CD4-positive, CD25-positive, alpha-beta regulatory T cell (primary cell): ENCODE measurements at regions not wholly inside any gene's neighbourhood (a gene's known extent, or its start where the extent isn't known, plus 50 kb on each side); places are given as distances from the start of the nearest gene placed in this dataset.

Experiments used
- ATAC-seq, 2 donors: fragments of 150-1000 bp; cut with Tn5 transposase; one replicate each; pipeline ENCODE4 v1.10.0; 2021; ENCODE audit warnings: low read depth in 2 of 2, moderate number of reproducible peaks in 2 of 2, moderate library complexity in 1 of 2
- DNase-seq, 3 donors: peaks; one replicate each; pipeline versions ENCODE4 v3.0.0 to v3.0.0-alpha.2; 2012 to 2022; ENCODE audit warnings: mixed read lengths in 1 of 3
- H3K27ac ChIP-seq: one replicate; pipeline ENCODE4 v1.7.0; 2013; ENCODE audit warnings: mild to moderate bottlenecking, low read length; ENCODE audit not compliant: insufficient read depth, poor library complexity, severe bottlenecking
- H3K27me3 ChIP-seq: one replicate; pipeline ENCODE4 v1.7.0; 2013; ENCODE audit warnings: low read length; ENCODE audit not compliant: control insufficient read depth, insufficient read depth
- H3K36me3 ChIP-seq: one replicate; pipeline ENCODE4 v1.7.0; 2013; ENCODE audit warnings: mild to moderate bottlenecking, low read length, moderate library complexity; ENCODE audit not compliant: control insufficient read depth, insufficient read depth
- H3K4me1 ChIP-seq: 2 replicates; pipeline ENCODE4 v1.7.0; 2013; ENCODE audit warnings: mild to moderate bottlenecking, low read length; ENCODE audit not compliant: insufficient read depth, control insufficient read depth, poor library complexity, severe bottlenecking
- H3K4me3 ChIP-seq: one replicate; pipeline ENCODE4 v1.7.0; 2013; ENCODE audit warnings: low read depth, mild to moderate bottlenecking, low read length, moderate library complexity
- H3K9me3 ChIP-seq, 2 experiments: 1 replicate in 1 of 2; 2 replicates in 1 of 2; pipeline ENCODE4 v1.7.0; 2013; ENCODE audit warnings: low read length in 2 of 2, mild to moderate bottlenecking in 1 of 2, moderate library complexity in 1 of 2; ENCODE audit not compliant: control insufficient read depth in 2 of 2
- H3K27ac Mint-ChIP-seq, 3 donors: one replicate each; pipeline ENCODE4 v1.8.0; 2020 to 2022; ENCODE audit warnings: mild to moderate bottlenecking in 3 of 3, mixed read lengths in 3 of 3, moderate library complexity in 2 of 3
- H3K27me3 Mint-ChIP-seq: one replicate; pipeline ENCODE4 v1.8.0; 2022; ENCODE audit warnings: mild to moderate bottlenecking, mixed read lengths
- H3K36me3 Mint-ChIP-seq: one replicate; pipeline ENCODE4 v1.8.0; 2020; ENCODE audit warnings: mixed read lengths
- H3K4me1 Mint-ChIP-seq, 4 donors: one replicate each; pipeline ENCODE4 v1.8.0; 2020 to 2022; ENCODE audit warnings: mixed read lengths in 4 of 4, mild to moderate bottlenecking in 1 of 4
- H3K4me3 Mint-ChIP-seq, 4 donors: one replicate each; pipeline ENCODE4 v1.8.0; 2020 to 2022; ENCODE audit warnings: mild to moderate bottlenecking in 4 of 4, mixed read lengths in 4 of 4, moderate library complexity in 3 of 4
- H3K9me3 Mint-ChIP-seq, 7 donors: one replicate each; pipeline ENCODE4 v1.8.0; 2020 to 2022; ENCODE audit warnings: mixed read lengths in 7 of 7, mild to moderate bottlenecking in 3 of 7, moderate library complexity in 2 of 7

DNA sequence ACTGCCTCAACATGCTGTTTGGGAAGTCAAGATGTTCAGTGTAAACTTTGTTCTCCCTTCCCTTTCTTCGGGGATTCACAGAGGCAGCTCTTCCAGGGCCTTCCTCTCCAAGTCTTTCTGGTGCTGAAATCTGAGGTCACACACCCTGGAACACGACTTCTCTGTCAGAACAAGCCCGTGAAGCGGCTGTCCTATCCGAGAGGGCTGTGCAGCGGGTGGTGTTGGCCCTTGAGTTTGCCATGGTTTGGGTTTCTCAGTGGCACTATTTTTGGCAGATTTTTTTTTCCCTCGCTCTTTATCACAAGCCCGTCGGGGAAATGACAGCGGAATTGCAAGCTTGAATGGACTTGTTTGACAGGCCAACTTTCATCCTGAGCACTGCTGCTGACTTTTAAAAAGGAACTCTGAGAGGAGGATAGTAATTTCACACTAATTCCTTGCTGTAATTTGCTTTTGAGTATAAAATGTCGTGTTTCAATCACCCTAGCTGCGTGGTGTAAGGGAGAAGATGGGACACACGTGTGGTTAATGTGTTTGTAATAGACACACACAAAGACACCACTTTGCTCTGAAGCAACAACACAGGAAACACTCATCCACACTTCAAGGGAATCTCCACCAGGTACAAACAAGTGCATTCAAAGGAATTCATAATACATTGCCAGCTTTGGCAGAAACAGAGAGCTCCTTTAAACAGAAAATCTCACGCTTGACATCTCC, 60.1 kb upstream of the TARBP1 start:
- DNase-seq = no peak
- Mint-ChIP-seq H3K27ac (no peak overlapping the region), H3K4me3 (no peak overlapping the region), H3K36me3 (no peaks in the 10 kb centered on the region), H3K9me3 (no peaks in the 10 kb centered on the region), H3K4me1 (peaks cover 0 to 6% (median 2%) of the 10 kb centered on the region in 4 donors), H3K27me3 (peaks cover 7% of the 10 kb centered on the region)
- no peak for ATAC-seq
- Histone ChIP-seq H3K9me3 (no peaks in the 10 kb centered on the region), H3K36me3 (no peaks in the 10 kb centered on the region), H3K4me3 (no peak overlapping the region), H3K27ac (no peak overlapping the region), H3K27me3 (no peaks in the 10 kb centered on the region), H3K4me1 (peaks cover under 1% of the 10 kb centered on the region)

DNA sequence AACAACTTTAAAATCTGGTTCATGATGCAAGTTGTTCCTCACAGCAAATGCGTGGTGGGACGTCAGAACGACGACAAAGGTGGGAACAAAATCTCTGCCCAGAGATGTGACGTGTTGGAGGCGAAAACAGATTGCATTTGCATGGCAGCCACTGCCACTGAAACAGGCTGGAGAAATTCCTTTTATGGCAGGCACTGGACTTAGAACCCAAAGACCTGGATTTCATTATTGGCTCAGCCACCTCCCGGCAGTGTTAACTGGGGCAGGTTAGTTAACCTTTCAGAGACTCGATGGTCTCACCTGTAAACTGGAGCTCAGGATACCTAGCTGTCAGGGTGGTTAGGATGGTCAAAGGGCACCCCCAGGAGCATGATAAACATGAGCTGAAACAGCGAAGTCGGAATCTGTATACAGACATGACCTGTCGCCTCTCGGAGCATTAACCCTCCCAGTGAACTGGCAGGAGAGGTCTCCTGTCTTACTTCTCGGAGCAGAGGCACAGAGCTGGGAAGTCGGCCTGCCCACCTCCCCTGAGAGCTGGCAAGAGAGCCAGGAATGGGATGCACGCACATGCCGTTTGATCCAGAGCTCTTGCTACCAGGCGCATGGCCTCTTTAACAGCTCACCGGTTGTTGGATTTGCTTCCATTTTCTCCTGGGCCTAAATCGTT, 59.2 kb upstream of the TARBP1 start:
- H3K9me3 ChIP-seq = no peaks in the 10 kb centered on the region
- ATAC-seq (no peak), DNase-seq (no peak)
- H3K36me3 ChIP-seq = no peaks in the 10 kb centered on the region
- H3K4me1 ChIP-seq = no peaks in the 10 kb centered on the region
- H3K4me3 Mint-ChIP-seq = no peak overlapping the region
- H3K27me3 Mint-ChIP-seq = peaks cover 7% of the 10 kb centered on the region
- H3K27ac ChIP-seq = no peak overlapping the region
- H3K4me3 ChIP-seq = no peak overlapping the region
- no peaks in the 10 kb centered on the region for H3K36me3 Mint-ChIP-seq
- H3K4me1 Mint-ChIP-seq = no peaks in the 10 kb centered on the region
- peak overlapping the region in 1 of 3 donors; percentile 32 for H3K27ac Mint-ChIP-seq
- no peaks in the 10 kb centered on the region for H3K27me3 ChIP-seq
- H3K9me3 Mint-ChIP-seq = no peaks in the 10 kb centered on the region

DNA sequence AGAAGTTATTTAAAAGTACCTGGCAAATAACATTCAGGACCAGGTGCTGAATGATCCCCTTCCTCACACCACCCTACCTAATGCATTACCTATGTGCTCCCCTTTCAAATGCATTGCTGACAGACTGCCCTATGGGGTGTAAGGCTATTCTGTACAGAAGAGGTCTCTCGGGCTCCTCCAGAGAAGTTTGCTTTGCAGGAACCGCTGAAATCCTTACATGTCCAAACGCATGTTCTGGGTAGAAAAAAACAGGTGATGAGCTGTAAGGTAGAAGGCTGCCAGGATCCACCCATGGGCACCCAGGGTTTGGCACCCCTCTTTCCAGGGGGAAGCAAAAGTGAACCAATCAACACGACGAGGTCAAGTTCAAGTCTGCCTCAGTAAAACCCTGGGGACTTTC, 58.3 kb upstream of the TARBP1 start:
- no peaks in the 10 kb centered on the region for H3K36me3 ChIP-seq
- H3K27ac ChIP-seq = no peak overlapping the region
- DNase-seq (no peak), ATAC-seq (no peak)
- H3K4me3 ChIP-seq = no peak overlapping the region
- H3K4me3 Mint-ChIP-seq = no peak overlapping the region
- no peak overlapping the region for H3K27ac Mint-ChIP-seq
- no peaks in the 10 kb centered on the region for H3K9me3 Mint-ChIP-seq
- H3K36me3 Mint-ChIP-seq = no peaks in the 10 kb centered on the region
- H3K9me3 ChIP-seq = no peaks in the 10 kb centered on the region
- H3K27me3 ChIP-seq = no peaks in the 10 kb centered on the region
- H3K27me3 Mint-ChIP-seq = peaks cover 7% of the 10 kb centered on the region
- H3K4me1 Mint-ChIP-seq = no peaks in the 10 kb centered on the region
- no peaks in the 10 kb centered on the region for H3K4me1 ChIP-seq

DNA sequence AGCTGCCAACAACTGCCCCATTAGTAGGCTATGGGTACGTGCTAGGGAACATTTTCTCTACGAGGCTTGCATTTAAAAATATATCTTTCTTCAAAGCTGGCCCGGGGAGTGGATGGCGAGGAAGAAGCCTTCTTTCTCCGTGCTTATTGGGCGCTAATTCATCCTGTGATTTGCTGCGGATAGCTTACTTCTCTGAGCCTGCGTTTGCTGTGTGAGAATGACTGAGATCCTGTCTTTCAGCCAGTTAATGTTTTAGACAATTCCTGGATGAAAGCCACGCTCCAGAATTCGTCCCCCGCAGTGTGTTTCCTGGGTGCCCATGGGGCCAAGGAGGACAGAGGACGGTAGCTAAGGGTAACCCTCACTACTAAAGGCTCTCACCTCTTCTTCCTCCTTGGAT, 57.8 kb upstream of the TARBP1 start:
- no peak overlapping the region for H3K4me3 ChIP-seq
- H3K27ac ChIP-seq = no peak overlapping the region
- Mint-ChIP-seq H3K9me3 (no peaks in the 10 kb centered on the region), H3K36me3 (no peaks in the 10 kb centered on the region), H3K4me3 (no peak overlapping the region), H3K27me3 (peaks cover 4% of the 10 kb centered on the region), H3K27ac (no peak overlapping the region), H3K4me1 (no peaks in the 10 kb centered on the region)
- H3K36me3 ChIP-seq = no peaks in the 10 kb centered on the region
- H3K27me3 ChIP-seq = no peaks in the 10 kb centered on the region
- DNase-seq (no peak), ATAC-seq (no peak)
- no peaks in the 10 kb centered on the region for H3K4me1 ChIP-seq
- H3K9me3 ChIP-seq = no peaks in the 10 kb centered on the region

DNA sequence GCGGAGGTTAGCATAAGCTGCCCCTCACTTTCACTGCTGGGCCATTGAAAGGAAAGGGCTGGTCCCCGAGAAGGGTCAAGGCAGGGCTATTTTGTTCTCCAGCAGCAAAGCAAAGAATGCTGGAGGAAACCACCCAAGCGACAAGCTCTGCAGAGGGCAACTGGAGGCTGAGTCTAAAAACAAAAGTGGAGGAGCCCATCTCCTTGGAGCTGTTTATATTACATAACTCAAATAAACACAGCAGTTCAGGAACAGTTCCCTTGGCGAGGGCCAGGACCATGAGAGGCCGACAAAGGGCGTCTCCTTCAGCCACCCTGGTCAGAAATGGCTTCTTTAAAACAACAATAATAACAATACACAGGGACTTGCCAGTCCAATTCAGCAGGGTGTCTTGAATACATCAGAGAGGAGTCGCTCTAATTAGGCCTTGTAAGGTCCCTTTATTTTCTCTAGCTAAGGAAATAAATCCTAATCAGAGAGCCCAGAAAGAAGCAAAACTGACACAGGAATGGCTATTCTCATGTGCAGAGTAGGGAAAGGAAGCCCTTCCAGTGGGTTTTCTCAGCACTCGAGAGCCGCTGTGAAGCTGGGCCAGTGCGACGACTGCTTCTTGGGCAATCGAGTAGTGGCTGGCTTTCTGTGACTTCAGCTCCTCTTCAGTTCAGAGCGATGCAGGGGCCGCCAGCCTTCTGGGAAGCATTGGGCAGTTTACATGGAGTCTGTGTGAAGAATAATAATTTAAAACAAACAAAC, 57.0 kb upstream of the TARBP1 start:
- H3K4me1 ChIP-seq = no peaks in the 10 kb centered on the region
- no peak overlapping the region for H3K4me3 ChIP-seq
- Mint-ChIP-seq H3K4me1 (no peaks in the 10 kb centered on the region), H3K27me3 (peaks cover 4% of the 10 kb centered on the region), H3K36me3 (no peaks in the 10 kb centered on the region), H3K4me3 (no peak overlapping the region), H3K9me3 (no peaks in the 10 kb centered on the region), H3K27ac (no peak overlapping the region)
- H3K9me3 ChIP-seq = no peaks in the 10 kb centered on the region
- ATAC-seq (no peak), DNase-seq (no peak)
- no peaks in the 10 kb centered on the region for H3K27me3 ChIP-seq
- no peak overlapping the region for H3K27ac ChIP-seq
- H3K36me3 ChIP-seq = no peaks in the 10 kb centered on the region

DNA sequence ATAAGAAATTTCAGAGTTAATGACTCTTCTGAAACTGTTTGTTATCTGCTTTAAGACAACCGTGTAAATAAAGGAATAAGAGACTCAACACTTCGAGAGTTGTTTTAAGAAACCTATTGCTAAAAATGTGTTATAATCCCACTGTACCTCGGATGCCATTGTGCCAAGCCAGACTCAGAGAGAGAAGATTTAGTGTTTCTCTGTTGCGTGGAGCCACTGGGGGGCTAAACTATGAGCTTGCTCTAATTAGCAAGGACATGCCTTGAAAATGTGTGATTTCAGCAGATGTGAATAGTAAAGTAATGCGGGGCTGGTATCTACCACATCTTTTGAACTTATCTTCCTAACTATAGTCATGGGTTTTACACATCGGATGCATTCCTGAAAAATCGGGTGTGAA, 56.2 kb upstream of the TARBP1 start:
- Mint-ChIP-seq H3K27me3 (peaks cover 4% of the 10 kb centered on the region), H3K4me1 (peaks cover 0 to 3% (median 0%) of the 10 kb centered on the region in 4 donors), H3K27ac (no peak overlapping the region), H3K9me3 (no peaks in the 10 kb centered on the region), H3K36me3 (no peaks in the 10 kb centered on the region), H3K4me3 (no peak overlapping the region)
- Histone ChIP-seq H3K27me3 (no peaks in the 10 kb centered on the region), H3K36me3 (no peaks in the 10 kb centered on the region), H3K4me1 (no peaks in the 10 kb centered on the region), H3K4me3 (no peak overlapping the region), H3K9me3 (no peaks in the 10 kb centered on the region), H3K27ac (no peak overlapping the region)
- no peak for DNase-seq
- no peak for ATAC-seq

DNA sequence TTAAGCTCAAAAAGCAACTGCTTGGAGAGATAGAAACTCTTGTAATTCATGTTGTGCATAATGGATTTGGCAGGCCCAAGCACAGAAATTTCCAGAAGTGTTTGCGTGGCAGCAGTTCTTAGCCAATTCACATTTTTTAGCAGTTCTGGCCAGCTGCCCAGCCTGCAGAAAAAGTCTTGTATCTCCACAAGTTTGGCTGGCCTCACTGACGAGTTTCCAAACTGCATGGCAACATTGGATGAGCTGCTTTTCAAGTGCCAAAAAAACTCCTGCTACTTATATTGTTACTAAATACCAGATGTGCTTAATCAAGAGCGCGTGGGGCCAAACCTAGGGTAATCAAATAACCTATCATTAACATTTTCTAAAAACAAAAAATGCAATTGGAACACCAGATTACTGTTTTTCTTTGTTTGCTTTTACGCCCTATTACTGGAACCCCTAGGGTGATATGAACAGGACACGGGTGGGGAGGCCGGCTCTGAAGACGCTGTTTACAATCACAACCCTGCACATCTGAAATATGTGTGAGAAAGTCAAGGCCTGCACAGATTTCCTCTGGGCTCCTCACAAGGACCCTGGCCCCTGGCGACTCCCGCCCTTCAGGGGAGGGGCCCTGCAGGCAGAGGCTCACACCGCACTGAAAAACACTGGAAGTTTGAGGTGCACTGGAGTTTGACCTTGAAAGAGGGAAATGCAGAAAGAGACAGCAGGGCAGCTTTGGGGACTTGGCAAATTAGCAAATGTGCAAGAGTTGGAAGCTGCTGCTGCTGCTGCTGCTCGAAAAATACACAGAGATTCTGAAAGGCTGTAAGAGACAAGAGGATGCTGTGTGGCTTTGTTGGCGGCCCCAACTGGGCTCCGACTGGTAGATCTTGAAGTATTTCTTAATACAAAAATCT, 55.2 kb upstream of the TARBP1 start:
- H3K9me3 Mint-ChIP-seq = no peaks in the 10 kb centered on the region
- peaks cover 4% of the 10 kb centered on the region for H3K27me3 Mint-ChIP-seq
- DNase-seq = no peak
- Histone ChIP-seq H3K4me1 (no peaks in the 10 kb centered on the region), H3K36me3 (no peaks in the 10 kb centered on the region), H3K9me3 (no peaks in the 10 kb centered on the region), H3K4me3 (no peak overlapping the region), H3K27me3 (no peaks in the 10 kb centered on the region), H3K27ac (no peak overlapping the region)
- no peaks in the 10 kb centered on the region for H3K36me3 Mint-ChIP-seq
- H3K27ac Mint-ChIP-seq = no peak overlapping the region
- no peak for ATAC-seq
- H3K4me3 Mint-ChIP-seq = no peak overlapping the region
- peaks cover 0 to 3% (median 1%) of the 10 kb centered on the region in 4 donors for H3K4me1 Mint-ChIP-seq
